GM10266 (cell line): ENCODE measurements at regions not wholly inside any gene's neighbourhood (a gene's known extent, or its start where the extent isn't known, plus 50 kb on each side); places are given as distances from the start of the nearest gene placed in this dataset.
"Not testable (repeated sequence)": the region's sequence is repeated elsewhere in the genome, so short reads cannot be mapped to it uniquely, and the experiment has no call there.

ENCODE experiments used
- DNase-seq: peaks from one replicate; pipeline ENCODE4 v3.0.0; 2012; ENCODE audit errors: extremely low spot score
- TF ChIP-seq, protein P1 (sequence below): IDR thresholded peaks from 2 replicates; pipeline ENCODE4 v1.5.1; 2012; ENCODE audit warnings: mild to moderate bottlenecking, low read depth; ENCODE audit not compliant: control insufficient read depth, insufficient read depth; ENCODE audit errors: missing control alignments

DNA sequence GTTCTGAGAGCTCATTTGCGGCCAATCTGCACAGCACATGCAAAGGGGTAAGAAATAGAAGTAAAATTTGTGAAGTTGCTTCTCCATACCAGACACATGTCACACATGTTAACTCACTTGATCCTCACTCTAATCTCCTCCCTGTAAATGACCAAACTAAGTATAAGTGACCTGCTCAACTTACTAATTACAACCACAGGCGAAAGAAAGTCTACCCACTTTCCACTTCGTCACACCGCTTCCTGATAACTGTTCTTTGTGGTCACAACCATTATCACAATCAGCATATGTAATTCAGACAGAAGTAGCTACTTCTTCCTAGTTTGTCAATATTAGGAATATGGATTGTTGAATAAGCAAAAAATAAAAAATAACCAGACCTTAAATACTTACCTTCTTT, 293.7 kb upstream of the CLEC14A start:
- TF ChIP-seq, protein P1, sequence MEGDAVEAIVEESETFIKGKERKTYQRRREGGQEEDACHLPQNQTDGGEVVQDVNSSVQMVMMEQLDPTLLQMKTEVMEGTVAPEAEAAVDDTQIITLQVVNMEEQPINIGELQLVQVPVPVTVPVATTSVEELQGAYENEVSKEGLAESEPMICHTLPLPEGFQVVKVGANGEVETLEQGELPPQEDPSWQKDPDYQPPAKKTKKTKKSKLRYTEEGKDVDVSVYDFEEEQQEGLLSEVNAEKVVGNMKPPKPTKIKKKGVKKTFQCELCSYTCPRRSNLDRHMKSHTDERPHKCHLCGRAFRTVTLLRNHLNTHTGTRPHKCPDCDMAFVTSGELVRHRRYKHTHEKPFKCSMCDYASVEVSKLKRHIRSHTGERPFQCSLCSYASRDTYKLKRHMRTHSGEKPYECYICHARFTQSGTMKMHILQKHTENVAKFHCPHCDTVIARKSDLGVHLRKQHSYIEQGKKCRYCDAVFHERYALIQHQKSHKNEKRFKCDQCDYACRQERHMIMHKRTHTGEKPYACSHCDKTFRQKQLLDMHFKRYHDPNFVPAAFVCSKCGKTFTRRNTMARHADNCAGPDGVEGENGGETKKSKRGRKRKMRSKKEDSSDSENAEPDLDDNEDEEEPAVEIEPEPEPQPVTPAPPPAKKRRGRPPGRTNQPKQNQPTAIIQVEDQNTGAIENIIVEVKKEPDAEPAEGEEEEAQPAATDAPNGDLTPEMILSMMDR: no peak
- no peak for DNase-seq

DNA sequence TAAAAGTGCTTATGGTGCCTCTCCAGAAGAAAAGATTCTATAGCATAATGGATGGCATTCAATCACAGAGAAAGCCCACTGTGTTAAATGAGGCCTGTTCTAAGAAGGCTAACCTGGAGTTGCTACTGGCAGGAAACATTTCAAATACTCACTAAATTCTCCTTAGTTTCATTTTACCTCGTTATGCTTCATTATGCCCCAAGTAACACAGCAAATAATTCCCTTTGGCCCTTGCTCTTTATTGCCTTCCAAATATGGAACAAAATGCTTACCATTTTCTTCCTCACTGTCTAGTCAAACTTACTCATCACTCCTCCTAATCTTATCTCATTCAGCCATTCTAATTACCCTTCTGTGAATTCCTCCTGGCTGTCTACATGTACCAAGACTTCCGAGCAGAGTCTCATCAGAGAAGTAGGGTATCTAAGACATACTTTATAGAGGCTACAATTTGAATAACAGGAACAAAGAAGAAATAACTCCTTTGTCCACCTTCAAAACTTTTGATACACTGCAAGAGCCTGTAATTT, 292.1 kb upstream of the CLEC14A start:
- TF ChIP-seq, protein P1: no peak
- no peak for DNase-seq

DNA sequence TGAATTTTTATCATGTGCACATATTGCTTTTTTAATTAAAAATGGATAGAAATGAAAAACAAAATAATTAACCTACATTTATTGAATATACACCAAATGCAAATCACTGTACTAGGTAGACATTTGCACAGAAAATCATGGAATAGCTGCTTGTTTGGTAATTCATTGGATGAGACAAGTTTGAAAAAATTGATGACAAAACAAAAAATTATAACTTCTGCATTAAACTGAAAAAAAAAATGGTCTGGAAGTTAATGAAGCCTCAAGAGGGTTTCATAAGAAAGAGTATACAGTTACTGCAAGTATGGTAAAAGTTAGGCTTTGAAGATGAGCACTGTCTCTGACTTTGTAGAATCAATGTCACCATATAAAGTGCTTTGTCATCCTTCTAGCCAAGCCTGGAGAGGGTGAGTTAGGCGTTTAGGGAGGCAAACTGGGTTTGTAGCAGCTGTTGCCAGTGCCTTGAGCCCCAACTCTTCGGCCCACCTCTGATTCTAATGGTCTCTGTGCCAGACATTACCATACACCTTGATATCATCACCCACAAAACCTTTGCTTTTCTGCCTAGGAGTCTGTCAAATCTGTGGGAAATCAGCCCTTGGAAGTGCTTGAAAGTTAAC, 291.1 kb upstream of the CLEC14A start:
- DNase-seq: no peak
- TF ChIP-seq, protein P1: no peak

DNA sequence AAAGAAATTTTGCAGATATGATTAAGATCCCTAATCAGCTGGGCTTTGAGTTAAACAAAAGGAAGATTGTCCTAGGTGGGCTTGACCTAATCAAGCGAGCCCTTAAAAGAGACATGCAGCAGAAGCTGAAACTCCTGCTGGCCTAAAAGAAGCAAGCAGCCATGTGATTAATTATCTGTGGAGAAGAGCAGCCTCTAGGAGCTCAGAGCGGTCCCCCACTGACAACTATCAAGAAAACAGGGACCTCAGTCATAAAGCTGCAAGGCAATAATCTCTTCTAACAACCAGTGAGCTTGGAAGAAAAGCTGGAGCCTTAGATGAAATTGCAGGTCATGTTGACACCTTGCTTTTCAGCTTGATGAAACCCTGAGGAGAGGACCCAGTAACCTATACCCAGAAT, 288.9 kb upstream of the CLEC14A start:
- TF ChIP-seq, protein P1: no peak
- DNase-seq: no peak

DNA sequence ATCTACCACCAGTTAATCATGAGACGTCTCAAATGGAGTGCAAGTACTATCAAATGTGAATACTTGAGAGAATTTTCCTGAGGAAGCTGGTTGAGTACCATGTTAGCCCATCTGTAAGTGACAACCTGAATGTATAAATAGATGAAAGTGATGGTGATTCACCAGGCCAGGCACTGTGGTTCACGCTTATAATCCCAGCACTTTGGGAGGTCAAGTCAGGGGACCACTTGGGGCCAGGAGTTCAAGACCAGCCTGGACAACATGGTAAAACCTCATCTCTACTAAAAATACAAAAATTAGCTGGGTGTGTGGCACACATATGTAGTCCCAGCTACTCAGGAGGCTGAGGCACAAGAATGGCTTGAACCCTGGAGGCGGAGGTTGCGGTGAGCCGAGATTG, 288.0 kb upstream of the CLEC14A start:
- DNase-seq: not testable (repeated sequence)

DNA sequence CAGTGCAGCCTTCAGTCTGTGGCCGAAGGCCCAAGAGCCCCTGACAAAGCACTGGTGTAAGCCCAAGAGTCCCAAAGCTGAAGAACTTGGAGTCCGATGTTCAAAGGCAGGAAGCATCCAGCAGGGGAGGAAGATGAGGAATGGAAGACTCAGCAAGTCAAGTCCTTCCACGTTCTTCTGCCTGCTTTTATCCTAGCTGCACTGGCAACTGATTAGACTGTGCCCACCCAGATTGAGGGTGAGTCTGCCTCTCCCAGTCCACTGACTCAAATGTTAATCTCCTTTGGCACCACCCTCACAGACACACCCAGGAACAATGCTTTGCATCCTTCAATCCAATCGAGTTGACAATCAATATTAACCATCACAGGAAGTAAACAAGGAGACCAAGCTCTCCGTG, 282.2 kb upstream of the CLEC14A start:
- not testable (repeated sequence) for DNase-seq

DNA sequence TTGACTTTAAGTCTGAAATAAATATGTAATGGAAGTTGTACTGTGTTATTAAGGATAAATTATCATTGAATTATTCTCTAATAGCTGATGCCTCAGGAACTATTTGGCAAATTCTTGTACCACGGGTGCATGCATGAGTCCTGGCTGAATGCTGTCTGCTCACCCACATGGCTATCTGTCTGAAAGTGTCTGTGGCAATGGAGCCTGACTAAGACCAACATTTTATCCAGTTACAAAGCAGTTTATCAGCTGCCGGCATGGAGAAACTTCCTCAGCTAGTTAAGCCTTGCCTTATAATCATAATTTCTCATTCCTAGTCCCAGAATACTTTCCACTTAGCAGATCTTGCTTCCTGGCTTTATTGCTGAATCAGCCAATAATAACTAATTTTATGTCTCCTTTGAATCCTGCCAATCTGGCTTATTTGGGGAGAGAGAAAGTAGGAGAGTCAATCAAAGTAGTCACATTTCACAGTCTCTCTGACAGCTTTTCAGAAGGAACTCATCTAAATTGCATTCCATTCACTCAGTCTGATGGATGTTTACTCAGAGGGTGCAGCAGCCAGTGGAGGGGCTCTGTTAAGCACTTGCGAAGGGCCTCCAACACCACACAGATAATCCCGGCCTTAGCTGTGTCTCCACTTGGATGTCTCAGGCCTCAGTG, 280.6 kb upstream of the CLEC14A start:
- DNase-seq: no peak
- TF ChIP-seq, protein P1: no peak

DNA sequence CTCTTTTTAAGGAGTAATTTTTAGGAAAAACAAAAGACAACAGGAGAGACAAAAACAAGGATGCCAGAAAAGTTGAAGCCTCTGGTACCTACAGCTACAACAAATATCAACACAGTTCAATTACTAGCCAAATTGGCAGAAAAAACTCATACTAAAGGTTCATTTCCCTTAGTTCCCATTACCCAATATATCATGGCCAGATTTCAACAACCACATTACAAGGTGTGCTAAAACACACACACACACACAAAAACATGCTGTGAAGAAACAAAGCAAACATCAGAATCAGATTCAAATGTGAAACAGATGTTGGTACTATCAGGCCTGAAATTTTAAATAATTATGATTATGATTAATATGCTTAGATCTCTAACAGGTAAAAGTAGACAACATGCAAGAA, 272.7 kb upstream of the CLEC14A start:
- no peak for DNase-seq
- TF ChIP-seq, protein P1: no peak
